OCI-LY1 (cell line): ENCODE measurements at regions not wholly inside any gene's neighbourhood (a gene's known extent, or its start where the extent isn't known, plus 50 kb on each side); places are given as distances from the start of the nearest gene placed in this dataset.

Source experiments
- H2AFZ ChIP-seq: fragments of 200-600 bp; sonication (generic), shearing (Covaris generic); 2 replicates; pipeline ENCODE4 v1.6.0; 2014; ENCODE audit warnings: antibody characterized with exemption, mild to moderate bottlenecking, low read length
- H3F3A ChIP-seq: fragments of 200-600 bp; sonication (generic), shearing (Covaris generic); 2 replicates; pipeline ENCODE4 v1.6.0; 2014; ENCODE audit warnings: mild to moderate bottlenecking, antibody characterized with exemption, low read length, moderate library complexity; ENCODE audit not compliant: insufficient read depth
- H3K27ac ChIP-seq: fragments of 200-600 bp; sonication (generic); 2 replicates; pipeline ENCODE4 v1.5.1; 2014; ENCODE audit warnings: low read length, mixed run types, mild to moderate bottlenecking, low read depth; ENCODE audit not compliant: poor library complexity, severe bottlenecking
- H3K27me3 ChIP-seq: fragments of 200-600 bp; sonication (generic); 2 replicates; pipeline ENCODE4 v1.6.0; 2014; ENCODE audit warnings: antibody characterized with exemption, mild to moderate bottlenecking, low read length, moderate library complexity; ENCODE audit not compliant: insufficient read depth
- H3K36me3 ChIP-seq: fragments of 200-600 bp; sonication (generic); 2 replicates; pipeline ENCODE4 v1.6.1; 2014; ENCODE audit warnings: mild to moderate bottlenecking, antibody characterized with exemption, low read length, moderate library complexity, mixed read lengths; ENCODE audit not compliant: insufficient read depth
- H3K4me1 ChIP-seq: fragments of 200-600 bp; sonication (generic); 2 replicates; pipeline ENCODE4 v1.5.1; 2014; ENCODE audit warnings: mild to moderate bottlenecking, low read length, moderate library complexity; ENCODE audit not compliant: insufficient read depth, severe bottlenecking
- H3K4me2 ChIP-seq: fragments of 200-600 bp; sonication (generic), shearing (Covaris generic); 2 replicates; pipeline ENCODE4 v1.6.1; 2014; ENCODE audit warnings: low read length
- H3K4me3 ChIP-seq: fragments of 200-600 bp; sonication (generic); 2 replicates; pipeline ENCODE4 v1.5.1; 2014; ENCODE audit warnings: low read length, low read depth, mild to moderate bottlenecking, mixed read lengths; ENCODE audit not compliant: poor library complexity, severe bottlenecking
- H3K79me2 ChIP-seq: fragments of 200-600 bp; shearing (Covaris generic); 2 replicates; pipeline ENCODE4 v1.6.1; 2016; ENCODE audit warnings: mixed run types, low read length, mixed read lengths; ENCODE audit not compliant: insufficient read depth
- H3K9ac ChIP-seq: fragments of 200-600 bp; sonication (generic), shearing (Covaris generic); 2 replicates; pipeline ENCODE4 v1.6.1; 2014; ENCODE audit warnings: mild to moderate bottlenecking, low read length, mixed read lengths
- H3K9me2 ChIP-seq: fragments of 200-600 bp; sonication (generic), shearing (Covaris generic); 2 replicates; pipeline ENCODE4 v1.6.1; 2014; ENCODE audit warnings: low read depth, mild to moderate bottlenecking, low read length, mixed read lengths
- H3K9me3 ChIP-seq: fragments of 200-600 bp; shearing (Covaris generic); 2 replicates; pipeline ENCODE4 v1.6.1; 2014; ENCODE audit warnings: low read length, mixed read lengths
- H4K20me1 ChIP-seq: fragments of 200-600 bp; sonication (generic), shearing (Covaris generic); 2 replicates; pipeline ENCODE4 v1.6.0; 2016; ENCODE audit warnings: mild to moderate bottlenecking, low read length; ENCODE audit not compliant: insufficient read depth
- EZH2 ChIP-seq: fragments of 200-600 bp; sonication (generic), shearing (Covaris generic); IDR thresholded peaks from 2 replicates; pipeline ENCODE4 v1.8.0; 2017; ENCODE audit warnings: borderline replicate concordance, mixed run types, mild to moderate bottlenecking, antibody characterized with exemption, low read length, moderate library complexity, mixed read lengths
- TF ChIP-seq, protein P1 (sequence below): fragments of 200-600 bp; sonication (generic), shearing (Covaris generic); IDR thresholded peaks from 2 replicates; pipeline ENCODE4 v1.5.1; 2017; ENCODE audit warnings: mild to moderate bottlenecking, antibody characterized with exemption, low read length, moderate library complexity, mixed read lengths

DNA sequence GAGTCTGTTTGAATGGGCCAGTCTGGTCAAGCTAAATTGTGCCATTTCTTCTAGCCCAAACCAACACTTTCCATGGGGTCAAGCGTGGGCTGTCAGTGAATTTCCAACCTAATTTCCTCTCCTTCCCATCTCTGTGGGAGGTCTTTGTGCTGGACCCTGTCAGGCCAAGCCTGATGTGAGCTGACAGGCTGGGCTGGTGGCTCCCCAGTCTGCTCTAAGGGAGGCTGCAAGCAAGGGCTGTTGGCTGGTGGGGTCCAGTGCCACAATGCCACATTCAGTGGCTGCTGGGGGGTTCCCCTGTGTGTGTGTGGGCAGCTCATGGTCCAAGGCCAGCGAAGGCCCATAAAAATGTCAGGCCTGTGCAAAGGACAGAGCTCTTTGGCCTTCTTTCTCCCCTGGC is 216.1 kb downstream of the OPA1 start:
- Histone ChIP-seq H2AFZ (no peak overlapping the region), H3K4me2 (no peak overlapping the region), H3K9me2 (no peaks in the 10 kb centered on the region), H3K4me1 (no peaks in the 10 kb centered on the region), H3K27me3 (no peaks in the 10 kb centered on the region; the same call in 1 of the 2 replicates), H3K4me3 (no peak overlapping the region), H3K9me3 (no peaks in the 10 kb centered on the region), H3K27ac (no peak overlapping the region), H4K20me1 (no peaks in the 10 kb centered on the region), H3K9ac (no peak overlapping the region), H3K36me3 (no peaks in the 10 kb centered on the region), H3F3A (no peaks in the 10 kb centered on the region), H3K79me2 (no peaks in the 10 kb centered on the region)
- TF ChIP-seq, protein P1, sequence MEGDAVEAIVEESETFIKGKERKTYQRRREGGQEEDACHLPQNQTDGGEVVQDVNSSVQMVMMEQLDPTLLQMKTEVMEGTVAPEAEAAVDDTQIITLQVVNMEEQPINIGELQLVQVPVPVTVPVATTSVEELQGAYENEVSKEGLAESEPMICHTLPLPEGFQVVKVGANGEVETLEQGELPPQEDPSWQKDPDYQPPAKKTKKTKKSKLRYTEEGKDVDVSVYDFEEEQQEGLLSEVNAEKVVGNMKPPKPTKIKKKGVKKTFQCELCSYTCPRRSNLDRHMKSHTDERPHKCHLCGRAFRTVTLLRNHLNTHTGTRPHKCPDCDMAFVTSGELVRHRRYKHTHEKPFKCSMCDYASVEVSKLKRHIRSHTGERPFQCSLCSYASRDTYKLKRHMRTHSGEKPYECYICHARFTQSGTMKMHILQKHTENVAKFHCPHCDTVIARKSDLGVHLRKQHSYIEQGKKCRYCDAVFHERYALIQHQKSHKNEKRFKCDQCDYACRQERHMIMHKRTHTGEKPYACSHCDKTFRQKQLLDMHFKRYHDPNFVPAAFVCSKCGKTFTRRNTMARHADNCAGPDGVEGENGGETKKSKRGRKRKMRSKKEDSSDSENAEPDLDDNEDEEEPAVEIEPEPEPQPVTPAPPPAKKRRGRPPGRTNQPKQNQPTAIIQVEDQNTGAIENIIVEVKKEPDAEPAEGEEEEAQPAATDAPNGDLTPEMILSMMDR, result no peak
- TF ChIP-seq EZH2, result no peak

DNA sequence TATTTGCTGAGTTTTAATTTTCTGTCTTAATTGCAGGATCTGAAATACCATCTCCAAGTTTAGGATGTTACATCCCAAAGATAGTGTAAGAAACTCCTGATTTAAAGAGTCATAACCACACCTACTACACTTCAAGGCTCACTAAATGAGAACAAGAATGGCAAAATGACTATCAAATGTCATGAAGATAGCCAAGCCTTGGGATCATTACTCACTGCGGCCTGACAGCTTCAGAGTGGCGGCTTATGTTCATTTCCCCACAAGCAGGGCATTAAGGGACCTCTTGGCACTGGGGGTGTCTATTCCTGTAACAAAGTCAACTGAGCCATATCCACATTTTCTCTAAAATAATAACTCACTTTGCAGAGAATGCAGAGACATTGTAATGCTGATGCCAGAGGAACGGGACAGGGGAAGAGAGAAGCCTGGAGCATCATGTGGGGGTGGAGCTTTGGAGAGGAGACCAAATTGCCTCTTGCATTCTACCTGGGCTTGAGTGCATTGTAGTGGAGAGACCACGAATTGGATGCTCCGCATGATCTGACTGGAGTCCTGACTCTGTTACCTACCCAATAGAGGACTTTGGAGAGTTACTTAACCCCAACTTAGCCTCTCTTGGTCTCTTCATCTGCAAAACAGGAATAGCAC is 219.2 kb downstream of the OPA1 start:
- Histone ChIP-seq H3K79me2 (no peaks in the 10 kb centered on the region), H2AFZ (no peak overlapping the region), H4K20me1 (no peaks in the 10 kb centered on the region), H3K9ac (no peak overlapping the region), H3K9me3 (no peaks in the 10 kb centered on the region), H3K9me2 (no peaks in the 10 kb centered on the region), H3K27me3 (no peaks in the 10 kb centered on the region), H3K4me2 (no peak overlapping the region), H3K4me3 (no peak overlapping the region), H3K27ac (no peak overlapping the region), H3K36me3 (no peaks in the 10 kb centered on the region), H3K4me1 (no peaks in the 10 kb centered on the region), H3F3A (no peaks in the 10 kb centered on the region)
- TF ChIP-seq EZH2, result no peak
- TF ChIP-seq, protein P1, result no peak

DNA sequence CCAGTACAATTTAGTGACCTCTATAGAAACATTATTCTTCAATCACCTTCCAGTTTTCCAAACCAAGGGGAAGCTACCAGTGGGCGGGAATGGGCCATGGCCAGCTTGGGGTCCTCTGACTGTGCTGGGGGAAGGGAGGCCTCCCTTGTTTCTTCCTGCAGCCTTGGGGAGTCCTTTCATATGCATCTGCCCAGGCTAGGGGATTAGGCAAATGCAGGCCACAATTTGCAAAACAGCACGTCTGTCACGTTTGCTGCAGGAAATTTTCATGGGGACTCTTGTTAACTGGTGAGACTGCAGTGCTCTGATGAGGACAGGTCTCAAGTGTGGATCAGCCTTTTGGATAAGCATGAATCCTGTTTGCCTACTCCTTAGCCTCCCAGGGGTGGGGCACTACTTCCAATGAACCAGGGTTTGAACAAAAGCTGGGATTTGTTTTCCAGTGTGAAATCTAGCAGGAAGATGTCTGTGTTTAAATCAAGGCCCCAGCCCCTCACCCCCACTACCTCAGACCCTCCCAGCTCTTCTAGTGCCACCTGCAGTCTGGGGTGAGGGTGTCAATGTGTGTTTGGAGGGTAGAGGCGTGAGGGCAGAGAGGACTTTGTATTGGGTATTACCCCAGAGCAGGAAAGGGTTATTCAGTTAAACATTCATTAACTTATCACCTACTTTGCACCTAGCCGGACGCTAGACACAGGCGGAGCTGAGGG is 219.9 kb downstream of the OPA1 start:
- H3K4me2 ChIP-seq, result no peak overlapping the region
- no peak overlapping the region for H3K4me3 ChIP-seq
- H3K9ac ChIP-seq, result no peak overlapping the region
- no peak overlapping the region for H3K27ac ChIP-seq
- TF ChIP-seq, protein P1, result no peak
- no peak for TF ChIP-seq EZH2
- no peaks in the 10 kb centered on the region for H3K27me3 ChIP-seq
- H3K4me1 ChIP-seq, result no peaks in the 10 kb centered on the region
- H3F3A ChIP-seq, result no peaks in the 10 kb centered on the region
- H4K20me1 ChIP-seq, result no peaks in the 10 kb centered on the region
- H3K9me3 ChIP-seq, result no peaks in the 10 kb centered on the region
- H3K79me2 ChIP-seq, result no peaks in the 10 kb centered on the region
- H3K36me3 ChIP-seq, result no peaks in the 10 kb centered on the region
- no peak overlapping the region for H2AFZ ChIP-seq
- no peaks in the 10 kb centered on the region for H3K9me2 ChIP-seq
